ENCODE measurements at regions not wholly inside any gene's neighbourhood (a gene's known extent, or its start where the extent isn't known, plus 50 kb on each side); places are given as distances from the start of the nearest gene placed in this dataset.

GRCh38 chr2:215654148-215654819 lies 218.4 kb upstream of the FN1 start:
- no peak for TF ChIP-seq CTCF (IDR thresholded peaks at IDR 0.05; ENCODE audit: low read depth, low read length)
- no peak overlapping the region for H3K4me3 ChIP-seq (ENCODE audit: low read depth, low read length)

- no peak for TF ChIP-seq CTCF (IDR thresholded peaks at IDR 0.05; ENCODE audit: low read depth, low read length)
- H3K4me3 ChIP-seq (ENCODE audit: low read depth, low read length), result no peak overlapping the region
Measured at GRCh38 chr2:215653344-215654030, 217.6 kb upstream of the FN1 start.

GRCh38 chr2:215652388-215652787 lies 216.5 kb upstream of the FN1 start:
- no peak overlapping the region for H3K4me3 ChIP-seq (ENCODE audit: low read depth, low read length)
- TF ChIP-seq CTCF (IDR thresholded peaks at IDR 0.05; ENCODE audit: low read depth, low read length), result no peak

- H3K4me3 ChIP-seq (ENCODE audit: low read depth, low read length), result no peak overlapping the region
- no peak for TF ChIP-seq CTCF (IDR thresholded peaks at IDR 0.05; ENCODE audit: low read depth, low read length)
Measured at GRCh38 chr2:215651412-215651811, 215.5 kb upstream of the FN1 start.

GRCh38 chr2:215644233-215644897 lies 208.5 kb upstream of the FN1 start:
- no peak for TF ChIP-seq CTCF (IDR thresholded peaks at IDR 0.05; ENCODE audit: low read depth, low read length)
- no peak overlapping the region for H3K4me3 ChIP-seq (ENCODE audit: low read depth, low read length)

GRCh38 chr2:215638687-215639086 lies 202.8 kb upstream of the FN1 start:
- H3K4me3 ChIP-seq (ENCODE audit: low read depth, low read length), result no peak overlapping the region
- no peak for TF ChIP-seq CTCF (IDR thresholded peaks at IDR 0.05; ENCODE audit: low read depth, low read length)

GRCh38 chr2:215637651-215638050 lies 201.8 kb upstream of the FN1 start:
- TF ChIP-seq CTCF (IDR thresholded peaks at IDR 0.05; ENCODE audit: low read depth, low read length), result no peak
- no peak overlapping the region for H3K4me3 ChIP-seq (ENCODE audit: low read depth, low read length)

Measured in WI38 (cell line).